CD4-positive, alpha-beta T cell (primary cell): ENCODE measurements at regions not wholly inside any gene's neighbourhood (a gene's known extent, or its start where the extent isn't known, plus 50 kb on each side); places are given as distances from the start of the nearest gene placed in this dataset.

Experiments
- ATAC-seq: fragments of 200-7000 bp; cut with Tn5 transposase; one replicate; pipeline ENCODE4 v1.10.0; 2022; ENCODE audit warnings: mild to moderate bottlenecking; ENCODE audit not compliant: poor library complexity
- CTCF ChIA-PET: fragments of 350-600 bp; sonication (Branson Sonifier 250); formaldehyde crosslinking; loops from one replicate; lab custom pipeline; 2021; ENCODE audit warnings: antibody characterized with exemption, inconsistent platforms; lab: Charles Lee
- POLR2A ChIA-PET: fragments of 350-600 bp; sonication (Branson Sonifier 250); formaldehyde crosslinking; loops from one replicate; lab custom pipeline; 2021; ENCODE audit warnings: antibody characterized with exemption, inconsistent platforms; lab: Charles Lee
- DNase-seq, 14 experiments: peaks; one replicate each; pipeline ENCODE4 v3.0.0-alpha.2; 2013 to 2020; ENCODE audit warnings: mixed read lengths in 2 of 14
- H3K27ac ChIP-seq, 2 donors: one replicate each; pipeline versions ENCODE4 v1.5.1 to v1.7.0; 2013; ENCODE audit warnings: low read length in 2 of 2, low read depth in 1 of 2, mild to moderate bottlenecking in 1 of 2
- H3K27me3 ChIP-seq, 2 experiments: 1 replicate in 1 of 2; 2 replicates in 1 of 2; pipeline versions ENCODE4 v1.6.1 to v1.7.0; 2013; ENCODE audit warnings: low read length in 2 of 2, control low read depth in 1 of 2, mild to moderate bottlenecking in 1 of 2, moderate library complexity in 1 of 2; ENCODE audit not compliant: insufficient read depth in 2 of 2, control insufficient read depth in 1 of 2
- H3K36me3 ChIP-seq: one replicate; pipeline ENCODE4 v1.6.1; 2013; ENCODE audit warnings: low read length, control low read depth; ENCODE audit not compliant: insufficient read depth
- H3K4me1 ChIP-seq: one replicate; pipeline ENCODE4 v1.6.1; 2013; ENCODE audit warnings: low read length, control low read depth; ENCODE audit not compliant: insufficient read depth
- H3K4me3 ChIP-seq: one replicate; pipeline ENCODE4 v1.5.1; 2013; ENCODE audit warnings: mild to moderate bottlenecking, low read length, moderate library complexity
- H3K9me3 ChIP-seq, 2 experiments: 1 replicate in 1 of 2; 2 replicates in 1 of 2; pipeline versions ENCODE4 v1.6.1 to v1.7.0; 2013; ENCODE audit warnings: low read length in 2 of 2, mild to moderate bottlenecking in 2 of 2, control low read depth in 1 of 2, moderate library complexity in 1 of 2; ENCODE audit not compliant: control insufficient read depth in 1 of 2, insufficient read depth in 1 of 2
- H3K27ac Mint-ChIP-seq: one replicate; pipeline ENCODE4 v1.8.0; 2020; ENCODE audit warnings: mixed read lengths
- H3K27me3 Mint-ChIP-seq: one replicate; pipeline ENCODE4 v1.8.0; 2021; ENCODE audit warnings: mixed read lengths
- H3K36me3 Mint-ChIP-seq: one replicate; pipeline ENCODE4 v1.8.0; 2021; ENCODE audit warnings: low read depth, mixed read lengths
- H3K4me1 Mint-ChIP-seq: one replicate; pipeline ENCODE4 v1.8.0; 2021; ENCODE audit warnings: low read depth, mixed read lengths
- H3K4me3 Mint-ChIP-seq: one replicate; pipeline ENCODE4 v1.8.0; 2020; ENCODE audit warnings: mild to moderate bottlenecking, mixed read lengths
- H3K9me3 Mint-ChIP-seq: one replicate; pipeline ENCODE4 v1.8.0; 2020; ENCODE audit warnings: mixed read lengths
- CTCF ChIP-seq: fragments of 200-600 bp; IDR thresholded peaks from one replicate; pipeline ENCODE4 v1.8.0; 2022; ENCODE audit warnings: antibody characterized with exemption, mild to moderate bottlenecking
- intact Hi-C, 2 experiments: fragments of 100-400 bp; cut with DNase I in 1 of 2; cut with micrococcal nuclease in 1 of 2; formaldehyde crosslinking; loops; one replicate each; pipeline versions ENCODE4 v1.15.1 to v1.9.0; 2023 to 2025; cut with DNase I, micrococcal nuclease

- H3K4me1 Mint-ChIP-seq: no peaks in the 10 kb centered on the region
- TF ChIP-seq CTCF: no peak
These were observed 56.6 kb upstream of the KIRREL3 start for GRCh38 chr11:127057126-127057525.

GRCh38 chr11:127056338-127056971 is 55.9 kb upstream of the KIRREL3 start:
- peaks cover 4 to 7% of the 10 kb centered on the region in 2 experiments for H3K9me3 ChIP-seq
- intact Hi-C loops: no loop called here
- ATAC-seq: no peak
- CTCF ChIA-PET: no interaction called here
- H3K36me3 ChIP-seq: no peaks in the 10 kb centered on the region
- H3K4me3 ChIP-seq: no peak overlapping the region
- Mint-ChIP-seq H3K9me3 (no peaks in the 10 kb centered on the region), H3K4me3 (no peak overlapping the region), H3K27ac (no peak overlapping the region), H3K36me3 (no peaks in the 10 kb centered on the region), H3K4me1 (no peaks in the 10 kb centered on the region), H3K27me3 (no peaks in the 10 kb centered on the region)
- no peaks in the 10 kb centered on the region for H3K27me3 ChIP-seq
- no peak overlapping the region for H3K27ac ChIP-seq
- H3K4me1 ChIP-seq: no peaks in the 10 kb centered on the region
- POLR2A ChIA-PET: no interaction called here
- no peak for DNase-seq
- TF ChIP-seq CTCF: no peak

More at GRCh38 chr11:127057126-127057525, 56.6 kb upstream of the KIRREL3 start:
- no peak overlapping the region for H3K27ac Mint-ChIP-seq
- Histone ChIP-seq H3K9me3 (peaks cover 4 to 7% of the 10 kb centered on the region in 2 experiments), H3K4me1 (no peaks in the 10 kb centered on the region), H3K4me3 (no peak overlapping the region), H3K27me3 (no peaks in the 10 kb centered on the region), H3K27ac (no peak overlapping the region), H3K36me3 (no peaks in the 10 kb centered on the region)
- H3K4me3 Mint-ChIP-seq: no peak overlapping the region
- ATAC-seq: no peak
- intact Hi-C loops: no loop called here
- CTCF ChIA-PET: no interaction called here
- POLR2A ChIA-PET: no interaction called here
- H3K27me3 Mint-ChIP-seq: no peaks in the 10 kb centered on the region
- no peaks in the 10 kb centered on the region for H3K36me3 Mint-ChIP-seq
- DNase-seq: no peak
- no peaks in the 10 kb centered on the region for H3K9me3 Mint-ChIP-seq

- ChIA-PET POLR2A (no interaction called here), CTCF (no interaction called here)
- H3K4me3 Mint-ChIP-seq: no peak overlapping the region
- no peak for ATAC-seq
- no peaks in the 10 kb centered on the region for H3K9me3 Mint-ChIP-seq
- no peak overlapping the region for H3K27ac Mint-ChIP-seq
- no peaks in the 10 kb centered on the region for H3K27me3 Mint-ChIP-seq
- Histone ChIP-seq H3K36me3 (no peaks in the 10 kb centered on the region), H3K4me1 (no peaks in the 10 kb centered on the region), H3K27ac (no peak overlapping the region), H3K27me3 (no peaks in the 10 kb centered on the region), H3K4me3 (no peak overlapping the region), H3K9me3 (peaks cover 4 to 7% of the 10 kb centered on the region in 2 experiments)
- intact Hi-C loops: no loop called here
- no peaks in the 10 kb centered on the region for H3K36me3 Mint-ChIP-seq
- TF ChIP-seq CTCF: no peak
- no peak for DNase-seq
- H3K4me1 Mint-ChIP-seq: no peaks in the 10 kb centered on the region
These were observed 54.7 kb upstream of the KIRREL3 start for GRCh38 chr11:127055236-127055635.
